T-helper 2 cell treated with Interferon-gamma antibody and Interleukin-4, amounts not matched to agents 5 μg/mL and 100 μg/mL, for 36 hours (primary cell): ENCODE measurements at regions not wholly inside any gene's neighbourhood (a gene's known extent, or its start where the extent isn't known, plus 50 kb on each side); places are given as distances from the start of the nearest gene placed in this dataset.

Source experiments
- DNase-seq: peaks from one replicate; pipeline ENCODE4 v3.0.0; 2021; ENCODE audit warnings: low spot score
- H3K27ac Mint-ChIP-seq: one replicate; pipeline ENCODE4 v1.8.0; 2021; ENCODE audit warnings: mild to moderate bottlenecking, mixed read lengths
- H3K27me3 Mint-ChIP-seq: one replicate; pipeline ENCODE4 v1.8.0; 2021; ENCODE audit warnings: low read depth, mixed read lengths
- H3K36me3 Mint-ChIP-seq: one replicate; pipeline ENCODE4 v1.8.0; 2021; ENCODE audit warnings: low read depth, mixed read lengths
- H3K4me1 Mint-ChIP-seq: one replicate; pipeline ENCODE4 v1.8.0; 2021; ENCODE audit warnings: low read depth, mixed read lengths
- H3K4me3 Mint-ChIP-seq: one replicate; pipeline ENCODE4 v1.8.0; 2022; ENCODE audit warnings: mild to moderate bottlenecking, moderate library complexity, mixed read lengths
- H3K9me3 Mint-ChIP-seq: one replicate; pipeline ENCODE4 v1.8.0; 2021; ENCODE audit warnings: mixed read lengths

DNA sequence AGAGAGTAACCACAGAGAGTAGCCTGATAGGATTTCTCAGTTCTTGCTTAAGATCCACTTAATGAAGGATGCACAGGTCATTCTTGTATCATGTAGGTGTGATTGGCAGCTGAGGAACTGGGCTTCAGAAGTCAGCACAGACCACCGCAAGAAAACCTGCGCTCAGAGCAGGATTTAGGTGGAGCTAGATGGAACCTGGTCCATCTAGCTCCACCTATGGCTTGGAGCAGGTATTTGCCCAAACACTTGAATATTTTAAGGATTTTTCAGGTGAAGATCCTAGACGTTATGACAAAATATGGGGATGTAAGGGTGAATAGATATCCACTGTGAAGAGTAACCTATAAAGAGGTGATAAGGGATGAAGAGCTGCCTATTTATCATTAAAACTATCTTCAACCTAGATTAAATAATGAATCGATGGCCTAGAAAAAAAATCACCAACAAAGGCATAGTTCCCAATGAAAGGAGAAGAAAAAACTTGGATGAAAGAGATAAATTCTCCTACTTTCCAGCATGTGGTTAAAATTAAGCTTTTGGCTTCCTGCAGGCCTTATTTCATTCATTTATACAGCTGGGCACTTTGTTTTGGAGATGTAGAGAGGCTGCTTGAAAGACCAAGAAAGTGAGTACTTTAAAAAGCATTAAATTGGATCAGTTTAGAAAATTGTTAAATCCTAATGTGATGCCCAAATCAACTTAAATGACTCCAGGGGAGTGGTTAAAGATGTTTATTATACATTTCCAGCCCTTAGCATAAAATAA lies 778.4 kb upstream of the GJE1 start:
- Mint-ChIP-seq H3K36me3 (no peaks in the 10 kb centered on the region), H3K27ac (no peak overlapping the region)

DNA sequence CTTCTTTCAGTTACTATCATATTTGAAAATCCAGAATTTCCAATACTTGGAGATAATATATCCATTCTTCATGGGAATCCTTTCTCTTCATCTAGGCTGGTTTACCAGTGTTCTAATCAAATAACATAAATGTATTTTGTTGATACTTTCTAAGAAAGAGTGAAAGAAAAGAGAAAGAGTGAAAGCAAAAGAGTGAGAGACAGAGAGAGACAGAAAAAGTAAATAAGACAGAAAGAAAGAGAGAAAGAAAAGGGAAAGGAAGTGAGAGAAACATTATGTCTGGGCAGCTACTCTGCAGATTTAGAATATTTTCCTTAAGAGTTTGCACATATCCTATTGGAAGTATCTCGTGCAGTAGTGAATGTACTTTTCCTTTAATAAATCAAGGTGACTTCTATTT lies 781.0 kb upstream of the GJE1 start:
- DNase-seq = no peak
- Mint-ChIP-seq H3K4me3 (no peak overlapping the region), H3K27me3 (peaks cover 2% of the 10 kb centered on the region), H3K27ac (no peak overlapping the region), H3K4me1 (no peaks in the 10 kb centered on the region), H3K9me3 (no peaks in the 10 kb centered on the region), H3K36me3 (no peaks in the 10 kb centered on the region)

More for the DNA sequence above, 778.4 kb upstream of the GJE1 start:
- no peaks in the 10 kb centered on the region for H3K9me3 Mint-ChIP-seq
- no peaks in the 10 kb centered on the region for H3K27me3 Mint-ChIP-seq
- H3K4me3 Mint-ChIP-seq = no peak overlapping the region
- DNase-seq = no peak
- no peaks in the 10 kb centered on the region for H3K4me1 Mint-ChIP-seq

DNA sequence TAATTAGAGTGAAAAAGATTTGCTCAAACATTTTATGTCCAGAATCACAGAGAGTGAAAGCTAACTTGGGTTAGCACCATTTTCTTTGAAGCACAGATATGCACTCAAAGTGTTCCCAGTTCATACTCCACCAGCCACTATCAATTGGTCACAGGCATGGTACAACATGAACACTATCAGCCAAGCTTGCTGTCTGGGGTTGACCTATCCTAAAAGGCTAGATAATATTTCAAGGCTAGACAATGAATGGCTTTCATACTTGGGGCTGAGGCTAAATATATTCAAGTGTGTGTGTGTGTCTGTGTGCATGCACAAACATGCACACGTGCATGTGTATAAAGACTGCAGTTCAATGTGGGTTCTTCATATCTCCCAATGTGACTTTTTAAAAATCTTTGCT lies 783.0 kb upstream of the GJE1 start:
- no peak overlapping the region for H3K27ac Mint-ChIP-seq
- no peaks in the 10 kb centered on the region for H3K4me1 Mint-ChIP-seq
- peaks cover 2% of the 10 kb centered on the region for H3K27me3 Mint-ChIP-seq
- no peaks in the 10 kb centered on the region for H3K9me3 Mint-ChIP-seq
- H3K4me3 Mint-ChIP-seq = no peak overlapping the region
- H3K36me3 Mint-ChIP-seq = no peaks in the 10 kb centered on the region
- DNase-seq = no peak

DNA sequence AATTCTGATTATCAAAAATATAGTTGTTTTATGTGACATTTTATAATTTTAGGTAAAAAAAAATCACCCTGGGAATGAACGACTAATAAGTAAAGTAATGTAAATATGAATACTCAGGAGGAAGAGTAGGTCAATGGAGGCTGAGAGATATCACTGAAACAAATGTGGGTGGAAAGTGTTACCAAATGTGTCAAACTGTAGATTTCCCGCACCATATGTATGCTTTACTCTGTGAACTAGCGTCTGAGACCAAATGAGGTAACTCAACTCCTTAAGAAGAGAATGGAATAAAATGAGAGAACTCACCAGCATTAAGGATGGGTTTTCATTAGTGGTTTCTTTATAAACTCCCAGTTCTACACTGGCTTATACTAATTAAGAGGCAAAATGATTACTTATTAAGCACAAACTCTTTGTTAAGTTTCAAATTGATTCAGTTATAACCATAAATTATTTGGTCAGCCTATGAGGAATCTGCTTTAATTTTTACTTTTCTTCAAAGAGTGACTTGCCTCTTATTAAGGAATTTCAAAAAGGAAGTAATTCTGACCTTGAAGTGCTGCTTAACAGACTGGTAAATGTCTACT lies 784.7 kb upstream of the GJE1 start:
- no peaks in the 10 kb centered on the region for H3K36me3 Mint-ChIP-seq
- H3K4me1 Mint-ChIP-seq = no peaks in the 10 kb centered on the region
- DNase-seq = no peak
- no peak overlapping the region for H3K4me3 Mint-ChIP-seq
- peaks cover 2% of the 10 kb centered on the region for H3K27me3 Mint-ChIP-seq
- no peak overlapping the region for H3K27ac Mint-ChIP-seq
- H3K9me3 Mint-ChIP-seq = no peaks in the 10 kb centered on the region

DNA sequence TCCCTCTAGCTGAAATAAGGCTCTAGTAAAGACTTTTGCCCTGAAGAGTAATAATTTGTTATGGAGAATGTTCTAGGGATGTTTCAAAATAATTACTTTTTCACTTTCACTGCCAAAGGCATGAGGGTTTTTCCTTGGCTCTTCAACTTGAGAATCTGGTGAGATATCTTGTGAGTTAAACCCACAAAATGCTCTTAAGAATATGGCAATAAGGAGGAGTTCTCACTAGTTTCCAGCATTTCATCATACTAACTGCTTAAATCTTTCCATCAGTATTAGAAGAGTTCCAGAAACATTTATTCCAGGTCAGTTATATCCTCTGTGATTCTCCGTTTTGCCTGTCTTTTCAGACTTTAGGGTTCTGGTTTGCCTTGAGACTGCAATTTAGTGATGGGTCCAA lies 785.6 kb upstream of the GJE1 start:
- Mint-ChIP-seq H3K9me3 (no peaks in the 10 kb centered on the region), H3K27me3 (peaks cover 2% of the 10 kb centered on the region), H3K27ac (no peak overlapping the region), H3K4me1 (no peaks in the 10 kb centered on the region), H3K4me3 (no peak overlapping the region), H3K36me3 (no peaks in the 10 kb centered on the region)
- no peak for DNase-seq

DNA sequence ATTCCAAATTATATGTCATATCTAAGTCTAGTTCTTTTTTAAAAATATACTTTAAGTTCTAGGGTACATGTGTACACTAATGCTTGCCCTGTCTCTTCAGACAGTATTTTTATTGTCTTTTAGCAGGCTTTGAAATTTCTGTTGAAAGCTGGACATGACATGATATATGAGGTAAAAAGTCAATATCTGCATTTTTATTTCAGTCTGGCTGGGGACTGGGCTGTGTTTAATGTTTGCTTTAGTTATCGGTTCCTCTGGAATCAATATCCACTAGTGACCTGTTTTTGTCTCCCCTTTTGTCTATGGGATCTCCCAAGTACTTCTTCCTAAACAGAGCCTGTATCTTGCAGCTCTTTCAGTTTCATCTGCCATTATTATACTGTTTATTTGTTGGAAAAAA lies 786.2 kb upstream of the GJE1 start:
- Mint-ChIP-seq H3K27ac (no peak overlapping the region), H3K4me3 (no peak overlapping the region), H3K27me3 (peaks cover 2% of the 10 kb centered on the region)

DNA sequence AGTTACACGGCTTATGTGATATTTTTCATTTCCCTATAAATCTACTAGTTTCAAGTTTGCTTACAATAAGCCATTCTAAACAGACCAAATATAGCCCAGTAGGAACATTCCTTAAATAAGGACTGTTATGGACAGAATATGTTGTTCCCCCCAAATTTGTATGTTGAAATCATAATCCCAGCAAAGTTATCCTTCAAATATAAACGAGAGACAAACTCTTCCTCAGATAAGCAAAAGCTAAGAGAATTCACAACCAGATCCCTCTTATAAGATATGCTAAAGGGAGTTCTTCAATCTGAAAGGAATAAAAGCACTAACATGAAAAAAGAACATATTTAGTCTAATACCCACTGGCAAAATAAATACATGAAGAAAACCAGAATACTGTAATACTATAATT lies 795.5 kb upstream of the GJE1 start:
- Mint-ChIP-seq H3K9me3 (no peaks in the 10 kb centered on the region), H3K4me1 (no peaks in the 10 kb centered on the region), H3K27me3 (peaks cover 1% of the 10 kb centered on the region), H3K27ac (no peak overlapping the region), H3K36me3 (no peaks in the 10 kb centered on the region), H3K4me3 (no peak overlapping the region)
- DNase-seq = no peak

More for the DNA sequence above, 786.2 kb upstream of the GJE1 start:
- Mint-ChIP-seq H3K9me3 (no peaks in the 10 kb centered on the region), H3K36me3 (no peaks in the 10 kb centered on the region), H3K4me1 (no peaks in the 10 kb centered on the region)
- no peak for DNase-seq

DNA sequence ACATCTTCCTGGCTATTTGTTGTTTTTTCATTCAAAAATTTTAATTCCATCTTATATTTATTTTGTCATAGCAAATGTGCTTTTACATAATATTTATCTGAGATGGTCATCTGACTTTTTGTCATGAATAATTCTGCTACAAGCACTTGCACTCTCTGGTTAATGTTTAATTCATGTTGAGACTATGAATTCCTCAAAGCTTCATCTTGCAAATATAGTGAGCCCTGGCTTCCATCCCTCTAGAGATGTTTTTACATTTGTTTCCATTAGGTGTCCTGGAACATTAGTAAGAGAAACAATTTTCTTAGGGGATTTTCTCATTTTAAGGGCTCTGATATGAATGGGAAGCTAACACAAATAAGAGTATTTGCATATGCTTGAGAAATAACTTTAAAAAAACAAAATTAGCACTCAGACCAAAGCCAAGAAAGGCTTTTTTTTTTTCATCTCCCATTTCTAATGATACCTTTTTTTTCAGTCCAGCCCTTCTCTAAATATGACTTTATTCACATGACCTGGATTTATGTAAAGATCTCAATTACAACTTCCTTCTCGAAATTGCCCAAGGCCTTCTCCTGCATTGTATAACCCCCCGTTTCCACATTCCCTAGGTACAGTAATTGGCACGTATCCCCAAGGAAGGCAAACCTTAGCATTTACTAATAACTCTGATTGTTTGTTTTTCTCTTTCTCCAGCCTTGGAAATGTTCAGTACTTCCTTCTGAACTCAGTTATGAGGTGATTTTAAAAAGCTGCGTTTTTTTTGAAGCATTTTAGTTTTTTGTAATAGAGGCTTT lies 797.0 kb upstream of the GJE1 start:
- H3K27me3 Mint-ChIP-seq = peaks cover 1% of the 10 kb centered on the region
- no peaks in the 10 kb centered on the region for H3K36me3 Mint-ChIP-seq
- no peak overlapping the region for H3K27ac Mint-ChIP-seq
- no peaks in the 10 kb centered on the region for H3K9me3 Mint-ChIP-seq
- no peak overlapping the region for H3K4me3 Mint-ChIP-seq
- no peak for DNase-seq
- H3K4me1 Mint-ChIP-seq = no peaks in the 10 kb centered on the region

DNA sequence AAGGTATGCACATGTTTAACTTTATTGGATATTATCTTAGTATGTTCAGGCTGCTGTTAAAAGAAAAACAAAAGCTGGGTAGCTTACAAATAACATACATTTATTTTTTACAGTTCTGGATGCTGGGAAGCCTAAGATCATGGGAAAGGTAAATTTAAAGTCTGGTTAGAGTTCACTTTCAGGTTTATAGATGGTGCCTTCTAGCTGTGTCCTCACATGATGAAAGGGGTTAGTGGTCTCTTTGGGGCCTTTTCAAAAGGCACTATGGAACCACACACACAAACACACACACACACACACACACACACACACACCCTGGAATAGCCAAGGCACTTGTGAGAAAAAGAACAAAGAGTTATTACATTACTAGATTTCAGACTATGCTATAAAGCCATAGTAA lies 805.8 kb upstream of the GJE1 start:
- Mint-ChIP-seq H3K9me3 (no peaks in the 10 kb centered on the region), H3K4me1 (peaks cover 7% of the 10 kb centered on the region)

DNA sequence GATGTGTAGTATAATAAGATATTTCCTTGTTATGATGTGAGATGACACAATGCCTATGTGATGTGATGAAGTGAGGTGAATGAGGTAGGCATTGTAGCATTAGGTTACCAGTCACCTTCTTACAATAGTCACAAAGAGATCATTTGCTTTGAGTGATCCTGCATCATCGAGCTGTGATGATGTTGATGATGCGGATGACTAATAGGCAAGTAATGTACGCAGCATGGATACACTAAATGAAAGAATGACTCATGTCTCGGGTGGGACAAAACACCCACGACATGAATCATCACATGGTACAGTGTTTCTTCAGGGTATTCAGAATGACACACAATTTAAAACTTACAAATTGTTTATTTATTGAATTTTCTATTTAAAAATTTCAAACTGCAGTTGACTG lies 806.3 kb upstream of the GJE1 start:
- H3K4me3 Mint-ChIP-seq = peak overlapping the region; percentile 54
- H3K9me3 Mint-ChIP-seq = no peaks in the 10 kb centered on the region
- no peaks in the 10 kb centered on the region for H3K36me3 Mint-ChIP-seq
- DNase-seq = peak; percentile 79
- peak overlapping the region; percentile 10 for H3K27ac Mint-ChIP-seq
- no peaks in the 10 kb centered on the region for H3K27me3 Mint-ChIP-seq
- H3K4me1 Mint-ChIP-seq = peaks cover 7% of the 10 kb centered on the region

More for the DNA sequence above, 805.8 kb upstream of the GJE1 start:
- H3K4me3 Mint-ChIP-seq = peak overlapping the region; percentile 54
- H3K27ac Mint-ChIP-seq = no peak overlapping the region
- H3K36me3 Mint-ChIP-seq = no peaks in the 10 kb centered on the region
- no peaks in the 10 kb centered on the region for H3K27me3 Mint-ChIP-seq
- no peak for DNase-seq

DNA sequence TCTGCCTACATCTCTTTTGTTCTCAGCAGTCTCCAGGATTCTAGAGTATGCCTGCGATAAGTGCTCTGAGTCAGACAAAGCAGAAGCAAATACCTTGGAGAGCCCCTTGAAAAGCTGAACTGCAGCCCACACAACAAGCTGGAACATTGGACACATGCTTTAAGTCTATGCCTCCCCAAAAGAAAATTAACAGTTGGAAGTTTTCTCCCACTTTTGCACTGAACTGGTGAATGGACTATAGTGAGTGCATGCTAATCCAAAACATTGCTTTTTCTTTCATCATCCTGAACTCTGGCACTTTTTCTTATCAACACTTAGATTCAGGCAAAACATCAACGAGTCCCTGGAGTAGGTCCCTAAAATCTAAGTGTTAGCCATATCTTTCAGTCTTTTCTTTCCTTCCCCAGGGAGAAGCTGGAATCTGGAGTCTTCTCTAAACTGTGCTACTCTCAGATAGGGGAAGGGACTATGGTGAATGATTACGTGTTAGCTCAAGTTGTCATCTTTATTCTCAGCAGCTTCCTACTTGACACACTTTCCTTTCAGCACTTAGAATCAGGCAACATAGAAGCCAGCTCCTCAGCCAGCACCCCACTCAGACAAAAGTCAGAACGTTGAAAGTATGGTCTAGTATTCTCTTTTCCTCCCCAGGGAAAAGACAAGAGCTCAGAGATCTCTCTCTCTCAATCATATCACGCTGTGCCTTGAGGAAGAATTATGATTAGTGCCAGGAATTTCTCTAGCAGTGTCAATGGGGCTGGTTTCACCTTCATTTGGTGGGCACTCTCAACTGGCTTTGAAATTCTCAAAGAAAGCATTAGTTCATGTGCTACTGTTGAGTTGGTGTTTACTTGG lies 811.0 kb upstream of the GJE1 start:
- H3K9me3 Mint-ChIP-seq = no peaks in the 10 kb centered on the region
- H3K4me3 Mint-ChIP-seq = no peak overlapping the region
- H3K27ac Mint-ChIP-seq = no peak overlapping the region
- no peaks in the 10 kb centered on the region for H3K36me3 Mint-ChIP-seq
- no peak for DNase-seq
- H3K27me3 Mint-ChIP-seq = peaks cover 1% of the 10 kb centered on the region
- peaks cover 4% of the 10 kb centered on the region for H3K4me1 Mint-ChIP-seq

DNA sequence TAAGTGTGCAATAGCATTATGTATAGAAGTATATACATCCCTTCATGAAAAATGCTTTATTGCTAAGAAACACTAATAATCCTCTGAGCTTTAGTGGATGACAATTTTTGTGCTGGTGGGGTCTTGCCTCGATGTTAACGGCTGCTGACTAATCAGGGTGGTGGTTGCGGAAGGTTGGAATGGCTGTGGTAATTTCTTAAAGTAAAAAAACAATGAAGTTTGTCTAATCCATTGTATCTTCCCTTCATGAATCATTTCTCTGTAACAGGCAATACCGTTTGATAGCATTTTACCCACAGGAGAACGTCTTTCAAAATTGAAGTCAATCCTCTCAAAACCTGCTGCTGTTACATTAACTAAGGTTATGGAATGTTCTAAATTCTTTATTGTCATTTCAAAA lies 816.5 kb upstream of the GJE1 start:
- Mint-ChIP-seq H3K9me3 (no peaks in the 10 kb centered on the region), H3K36me3 (no peaks in the 10 kb centered on the region), H3K4me1 (no peaks in the 10 kb centered on the region)

DNA sequence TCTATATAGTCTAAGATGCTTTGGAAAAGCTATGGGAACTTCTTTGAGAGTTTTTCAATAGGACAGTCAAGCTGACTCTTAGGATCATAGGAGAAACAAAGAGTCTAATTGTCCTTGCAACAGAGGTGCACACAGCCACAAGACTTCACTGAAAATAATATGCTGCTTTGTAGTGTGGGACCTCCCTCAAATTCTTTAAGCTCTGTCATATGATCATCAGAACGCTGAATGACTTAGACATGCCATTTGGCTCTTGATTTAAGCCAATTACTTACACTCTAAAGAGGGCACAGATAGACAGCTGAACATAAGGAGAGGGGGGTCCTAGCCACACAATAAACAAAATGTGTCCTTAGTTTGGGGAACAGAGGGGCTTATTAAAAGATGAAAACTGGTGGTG lies 818.7 kb upstream of the GJE1 start:
- peaks cover 1% of the 10 kb centered on the region for H3K27me3 Mint-ChIP-seq
- no peaks in the 10 kb centered on the region for H3K36me3 Mint-ChIP-seq
- H3K4me3 Mint-ChIP-seq = no peak overlapping the region
- H3K9me3 Mint-ChIP-seq = no peaks in the 10 kb centered on the region
- no peak overlapping the region for H3K27ac Mint-ChIP-seq
- DNase-seq = no peak
- no peaks in the 10 kb centered on the region for H3K4me1 Mint-ChIP-seq

More for the DNA sequence above, 816.5 kb upstream of the GJE1 start:
- DNase-seq = no peak
- Mint-ChIP-seq H3K27ac (no peak overlapping the region), H3K27me3 (peaks cover 1% of the 10 kb centered on the region), H3K4me3 (no peak overlapping the region)
